Sciatic nerve (tissue), 2 donors: ENCODE measurements at regions not wholly inside any gene's neighbourhood (a gene's known extent, or its start where the extent isn't known, plus 50 kb on each side); places are given as distances from the start of the nearest gene placed in this dataset.

Source experiments
- ATAC-seq: fragments of 200-7000 bp; cut with Tn5 transposase; one replicate; pipeline ENCODE4 v1.9.1; 2020; ENCODE audit warnings: mild to moderate bottlenecking, moderate library complexity
- DNase-seq: peaks from one replicate; pipeline ENCODE4 v3.0.0-alpha.2; 2020; ENCODE audit warnings: low spot score
- intact Hi-C: fragments of 100-400 bp; cut with DNase I; formaldehyde crosslinking; loops from one replicate; pipeline ENCODE4 v1.14.2; 2022
- donor health status: DM: no; HTN: no; CAD: no.
- donor health status: DM: no; HTN: no; CAD: no.

DNA sequence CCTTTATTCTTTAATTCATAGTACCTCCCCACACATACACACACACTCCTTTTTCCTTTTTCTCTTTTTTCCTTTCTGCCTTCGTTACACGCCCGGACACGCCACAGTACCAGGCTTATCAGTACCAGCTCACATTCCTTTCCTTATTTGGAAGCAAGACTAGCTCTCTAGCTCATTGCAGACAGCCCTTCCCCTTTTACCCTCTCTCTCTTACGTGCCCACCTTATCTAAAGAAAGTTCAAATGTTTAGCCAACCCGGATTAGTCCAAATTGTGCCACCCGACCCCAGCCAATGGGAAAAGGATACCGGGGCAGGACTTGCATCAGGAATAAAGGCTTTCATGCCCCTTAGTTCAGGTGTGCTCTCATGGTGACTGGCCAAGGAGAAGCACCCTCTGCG, 194.7 kb upstream of the VCX3A start:
- intact Hi-C loops: no loop called here
- no peak for DNase-seq
- ATAC-seq: no peak

DNA sequence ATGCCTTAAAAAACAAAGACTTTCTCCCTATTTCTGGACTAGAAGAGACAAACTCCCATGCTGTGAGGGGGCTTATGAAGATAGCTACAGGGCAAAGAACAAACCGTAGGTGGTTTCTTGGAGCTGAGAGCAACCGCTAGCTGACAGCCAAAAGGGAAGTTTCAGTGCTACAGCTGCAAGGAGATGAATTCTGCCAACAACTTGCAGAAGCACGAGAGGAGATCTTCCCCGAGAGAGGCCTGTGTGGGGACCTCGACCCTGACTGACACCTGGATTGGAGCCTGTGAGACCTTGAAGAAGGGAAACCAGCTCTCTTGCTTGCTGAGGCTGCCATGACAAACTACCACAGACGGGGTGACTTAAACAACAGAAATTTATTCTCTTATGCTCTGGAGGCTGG, 183.8 kb upstream of the VCX3A start:
- intact Hi-C loops: no loop called here
- DNase-seq: no peak
- no peak for ATAC-seq

DNA sequence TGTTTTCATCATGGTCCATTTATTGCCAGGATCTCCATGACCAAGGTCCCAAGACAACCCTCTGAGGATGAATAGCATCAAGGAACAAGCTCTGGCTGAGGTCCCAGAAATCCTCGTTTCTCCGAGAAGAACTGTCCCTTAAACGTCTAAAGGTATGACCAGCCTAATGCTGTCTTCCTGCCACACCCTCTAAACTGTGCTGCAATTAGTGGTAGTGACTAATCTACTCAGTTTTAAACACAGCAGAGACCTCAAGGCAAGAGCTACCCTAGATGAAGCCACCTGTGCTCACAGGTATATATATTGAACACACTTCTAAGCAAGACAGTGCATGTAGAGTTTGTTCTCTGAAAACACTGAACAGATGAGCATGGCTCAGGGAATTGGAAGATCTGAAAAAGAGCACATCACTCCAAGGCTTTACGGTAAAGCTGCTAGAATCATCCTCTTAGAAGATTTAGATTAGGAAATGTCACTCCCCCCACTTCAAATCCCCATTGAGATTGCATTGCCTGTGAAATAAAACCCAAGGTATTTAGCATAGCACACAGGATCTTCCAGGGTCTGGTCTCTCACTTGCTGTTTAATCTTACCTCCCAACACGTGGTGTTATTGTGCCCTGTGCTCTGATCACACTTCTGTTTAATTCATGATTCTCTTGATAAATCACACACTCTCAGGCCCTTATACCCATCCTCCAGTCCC, 173.9 kb upstream of the VCX3A start:
- DNase-seq: no peak
- intact Hi-C loops: no loop called here

DNA sequence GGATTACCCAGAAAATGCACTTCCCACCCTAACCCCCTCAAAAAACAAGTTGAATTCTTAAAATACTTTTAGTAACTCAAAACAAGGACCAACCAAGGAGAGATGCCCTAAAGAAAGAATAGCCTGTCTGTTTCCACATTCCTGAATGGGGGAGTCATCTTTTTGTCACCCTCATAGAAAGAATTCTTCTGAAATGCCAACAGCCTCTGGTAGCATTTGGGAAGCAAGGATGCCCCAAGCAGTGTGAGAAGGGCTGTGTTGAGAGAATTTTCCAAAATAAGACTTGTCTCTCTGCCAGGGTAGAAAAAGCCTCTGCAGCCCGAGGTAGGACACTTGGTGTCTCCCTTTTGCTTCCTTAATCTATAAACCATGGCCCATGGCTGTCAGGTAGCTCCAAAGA, 173.1 kb upstream of the VCX3A start:
- DNase-seq: no peak
- ATAC-seq: no peak
- intact Hi-C loops: no loop called here

More for the DNA sequence above, 173.9 kb upstream of the VCX3A start:
- no peak for ATAC-seq

DNA sequence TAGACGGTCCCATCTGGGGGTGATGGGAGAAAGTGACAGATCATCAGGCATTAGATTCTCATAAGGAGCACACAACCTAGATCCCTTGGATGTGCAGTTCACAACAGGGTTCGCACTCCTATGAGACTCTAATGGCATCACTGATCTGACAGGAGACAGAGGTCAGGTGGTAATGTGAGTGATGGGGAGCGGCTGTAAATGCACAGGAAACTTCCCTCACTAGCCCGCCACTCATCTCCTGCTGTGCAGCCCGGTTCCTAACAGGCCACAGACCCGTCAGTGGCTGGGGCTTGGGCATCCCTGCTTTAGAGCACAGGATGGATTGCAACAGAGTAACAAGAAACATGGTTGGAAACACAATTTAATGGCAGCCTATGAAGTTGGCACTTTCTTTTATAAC, 172.6 kb upstream of the VCX3A start:
- ATAC-seq: no peak
- DNase-seq: no peak
- intact Hi-C loops: no loop called here

DNA sequence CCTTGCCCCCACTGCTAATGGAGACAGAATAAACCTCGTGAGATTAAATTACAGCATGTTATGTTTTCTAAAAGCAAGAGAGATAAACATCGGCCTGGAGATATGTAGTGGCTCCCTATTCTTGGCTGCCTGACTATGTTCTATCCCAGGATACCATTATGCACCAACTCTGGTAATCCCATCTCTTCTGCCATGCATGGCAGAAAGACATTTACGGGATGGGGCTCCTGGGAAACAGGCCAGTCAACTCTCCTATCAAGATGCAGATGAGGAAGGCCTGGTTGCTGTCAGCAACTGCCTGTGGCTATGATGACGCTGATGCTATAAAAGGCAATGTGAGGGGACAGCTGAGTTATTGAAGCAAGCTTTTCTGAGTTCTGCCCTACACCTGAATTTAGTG, 166.2 kb upstream of the VCX3A start:
- no peak for DNase-seq
- intact Hi-C loops: no loop called here
- no peak for ATAC-seq

DNA sequence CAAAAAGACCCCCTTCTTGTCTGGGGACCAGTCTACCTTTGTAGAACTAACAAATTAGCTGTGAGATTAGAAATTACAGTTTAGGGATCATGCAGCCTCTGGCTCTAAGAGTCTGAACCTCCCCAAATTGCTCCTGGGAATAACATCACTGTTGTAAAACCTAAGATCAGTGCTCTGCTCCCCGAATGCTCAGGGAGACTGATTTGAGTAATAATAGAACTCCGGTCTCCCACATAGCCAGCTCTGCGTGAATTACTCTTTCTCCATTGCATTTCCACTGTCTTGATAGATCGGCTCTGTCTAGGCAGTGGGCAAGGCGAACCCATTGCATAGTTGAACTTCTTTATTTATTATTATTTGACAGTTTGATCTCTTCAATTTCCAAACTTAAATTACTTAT, 160.8 kb upstream of the VCX3A start:
- intact Hi-C loops: no loop called here
- DNase-seq: no peak
- no peak for ATAC-seq

DNA sequence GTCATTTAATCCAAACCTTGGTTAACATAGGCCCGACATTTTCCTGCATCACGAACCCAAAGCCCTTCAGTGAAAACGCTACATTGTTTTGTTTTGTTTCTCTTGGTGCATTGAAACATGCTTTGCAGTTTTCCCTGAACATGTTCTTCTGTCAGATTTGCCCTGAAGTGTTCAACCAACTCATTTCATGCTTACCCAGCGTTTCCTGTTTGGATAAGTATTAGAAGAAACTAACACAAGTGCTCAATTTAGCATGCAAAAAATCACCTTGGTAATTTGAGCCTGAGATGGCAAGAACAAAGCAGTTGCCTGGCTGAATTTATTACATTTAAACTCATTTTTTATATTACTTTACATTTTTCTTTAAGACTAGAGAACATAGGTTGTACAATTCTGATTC, 160.1 kb upstream of the VCX3A start:
- intact Hi-C loops: no loop called here
- DNase-seq (no peak), ATAC-seq (no peak)

DNA sequence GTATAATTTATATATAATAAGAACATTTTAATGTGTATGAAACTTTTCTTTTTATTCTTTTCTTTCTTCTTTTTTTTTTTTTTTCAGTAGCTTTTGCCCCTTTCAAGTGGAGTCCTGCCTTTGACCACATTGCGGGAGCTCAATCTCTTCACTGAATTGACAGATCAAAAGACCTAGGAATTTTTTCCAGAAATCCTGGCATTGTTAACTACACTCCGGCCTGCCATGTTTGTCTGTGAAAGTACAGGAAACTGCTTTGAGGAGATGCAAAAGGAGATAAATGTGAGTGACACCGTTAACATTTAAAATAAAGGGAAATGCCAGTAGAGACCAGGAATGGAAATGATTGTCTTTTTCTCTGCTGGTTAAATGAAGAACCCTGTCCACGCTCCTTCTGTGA, 159.3 kb upstream of the VCX3A start:
- intact Hi-C loops: no loop called here
- DNase-seq (no peak), ATAC-seq (no peak)

DNA sequence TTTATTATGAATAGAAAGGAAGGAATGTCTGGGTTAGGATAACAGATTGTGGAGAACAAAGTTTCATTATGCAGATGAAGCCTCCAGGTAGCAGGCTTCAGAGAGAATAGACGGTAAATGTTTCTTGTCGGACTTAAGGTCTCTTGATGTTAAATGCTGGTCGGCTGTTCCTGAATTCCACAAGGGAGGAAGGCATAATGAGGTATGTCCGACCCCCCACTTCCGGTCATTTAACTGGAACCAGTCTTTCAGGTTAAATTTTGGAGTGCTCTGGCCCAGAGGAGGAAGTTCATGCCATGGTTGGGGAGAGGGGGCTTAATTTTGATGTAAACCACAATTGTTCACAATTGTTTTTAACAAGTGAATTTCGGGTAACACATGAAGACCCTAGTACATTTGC, 158.1 kb upstream of the VCX3A start:
- DNase-seq (no peak), ATAC-seq (no peak)
- intact Hi-C loops: no loop called here

DNA sequence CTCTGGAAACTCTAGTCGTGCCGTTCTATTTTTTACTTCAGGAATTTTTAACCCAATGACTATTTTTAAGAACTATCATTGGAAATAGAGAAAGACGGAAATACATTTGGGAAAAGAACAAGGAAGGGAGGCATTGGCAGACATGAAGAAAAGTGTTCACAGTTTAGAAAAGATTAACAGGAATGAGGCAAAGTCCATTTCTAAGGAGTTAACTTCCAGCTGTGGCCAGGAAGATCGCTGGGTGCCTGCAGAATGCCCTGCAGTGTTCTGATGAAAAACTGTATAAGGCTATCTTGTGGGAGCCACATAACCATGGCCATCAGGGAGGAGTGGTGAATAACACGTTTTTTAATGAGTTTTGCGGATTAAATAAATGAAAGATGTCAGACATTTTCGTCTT, 150.6 kb upstream of the VCX3A start:
- ATAC-seq (no peak), DNase-seq (no peak)
- intact Hi-C loops: no loop called here

DNA sequence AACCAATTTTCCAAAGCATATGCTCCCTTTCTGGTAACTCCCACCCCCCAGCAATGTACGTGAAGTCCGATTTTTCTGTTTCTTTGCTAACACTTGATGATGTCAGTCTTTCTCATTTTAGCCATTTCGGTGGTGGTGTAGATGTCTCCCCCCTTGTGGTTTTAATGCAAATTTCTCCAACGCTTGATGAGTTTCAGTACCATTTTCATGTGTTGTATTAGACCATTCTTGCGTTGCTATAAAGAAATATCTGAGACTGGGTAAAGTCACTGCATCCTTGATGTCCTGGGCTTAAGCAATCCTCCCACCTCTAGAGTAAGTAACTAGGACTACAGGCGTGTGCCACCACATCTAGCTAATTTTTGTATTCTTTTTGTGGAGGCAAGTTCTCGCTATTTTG, 148.4 kb upstream of the VCX3A start:
- ATAC-seq (no peak), DNase-seq (no peak)
- intact Hi-C loops: no loop called here

DNA sequence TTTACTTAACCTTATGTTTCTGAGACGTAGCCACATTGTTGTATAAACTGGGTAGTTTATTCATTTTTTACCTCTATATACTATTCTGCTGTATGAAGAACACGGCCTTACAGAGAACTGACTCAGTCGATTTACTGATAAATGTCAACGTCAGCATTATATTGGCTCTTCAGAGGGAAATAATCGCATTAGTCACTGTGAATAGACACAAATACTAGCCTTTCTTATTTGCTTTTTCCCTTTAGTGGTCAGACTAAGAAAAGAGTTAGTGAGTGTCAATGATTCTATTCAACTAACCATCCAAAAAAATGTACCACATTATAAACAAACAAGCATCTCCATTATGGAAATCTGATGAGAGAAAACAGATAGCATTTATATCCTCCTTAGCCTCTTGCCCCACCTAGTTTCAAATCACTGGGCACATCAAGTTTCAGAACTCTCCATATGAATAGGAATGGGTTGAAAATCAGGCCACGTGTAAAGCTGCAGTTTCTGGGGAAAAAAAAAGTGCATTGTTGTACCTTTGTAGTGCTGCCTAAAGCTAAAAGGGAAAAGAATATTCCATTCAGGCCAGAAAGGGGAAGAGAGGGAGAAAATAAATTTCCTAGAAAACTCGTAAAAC, 146.7 kb upstream of the VCX3A start:
- ATAC-seq (no peak), DNase-seq (no peak)
- intact Hi-C loops: no loop called here

DNA sequence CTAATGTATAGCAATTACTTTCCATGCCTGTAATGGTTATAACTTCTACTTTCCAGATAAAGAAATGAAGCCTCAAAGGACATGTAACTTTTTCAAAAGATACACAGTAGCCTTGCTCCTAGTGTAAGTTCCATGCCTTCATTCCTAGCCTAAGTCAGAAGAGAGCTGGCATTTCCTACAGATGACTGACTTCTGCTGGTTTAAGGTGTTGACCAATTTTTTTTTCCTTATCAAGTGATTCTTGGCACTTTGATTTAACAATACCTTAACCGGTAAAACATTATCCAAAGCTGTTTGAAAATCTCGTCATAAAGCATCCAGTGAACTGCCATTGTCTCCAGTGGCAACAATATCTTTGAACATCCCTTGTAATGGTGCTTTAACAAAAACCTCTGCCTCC, 145.1 kb upstream of the VCX3A start:
- ATAC-seq: no peak
- intact Hi-C loops: loop anchor here (5.0 kb wide), 1 partner anchor 897 kb away; no protein-coding TSS in a partner anchor

DNA sequence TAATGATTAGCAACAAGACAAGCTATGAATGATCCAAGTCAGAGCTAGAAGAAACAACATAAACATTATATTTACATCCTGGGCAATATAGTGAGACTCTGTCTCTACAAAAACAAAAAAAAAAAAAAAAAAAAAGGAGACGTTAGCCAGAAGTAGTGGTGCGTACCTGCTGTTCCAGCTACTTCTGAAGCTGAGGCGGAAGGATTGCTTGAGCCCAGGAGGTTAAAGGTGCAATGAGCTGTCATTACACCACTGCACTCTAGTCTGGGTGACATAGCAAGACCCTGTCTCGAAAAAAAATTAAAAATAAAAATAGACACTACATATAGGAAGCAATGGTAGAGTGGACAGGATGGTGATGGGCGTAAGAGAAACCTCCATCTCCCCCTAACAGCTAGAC, 144.6 kb upstream of the VCX3A start:
- ATAC-seq (no peak), DNase-seq (no peak)
- intact Hi-C loops: loop anchor here (5.0 kb wide), 1 partner anchor 898 kb away; no protein-coding TSS in a partner anchor

More for the DNA sequence above, 145.1 kb upstream of the VCX3A start:
- DNase-seq: no peak

DNA sequence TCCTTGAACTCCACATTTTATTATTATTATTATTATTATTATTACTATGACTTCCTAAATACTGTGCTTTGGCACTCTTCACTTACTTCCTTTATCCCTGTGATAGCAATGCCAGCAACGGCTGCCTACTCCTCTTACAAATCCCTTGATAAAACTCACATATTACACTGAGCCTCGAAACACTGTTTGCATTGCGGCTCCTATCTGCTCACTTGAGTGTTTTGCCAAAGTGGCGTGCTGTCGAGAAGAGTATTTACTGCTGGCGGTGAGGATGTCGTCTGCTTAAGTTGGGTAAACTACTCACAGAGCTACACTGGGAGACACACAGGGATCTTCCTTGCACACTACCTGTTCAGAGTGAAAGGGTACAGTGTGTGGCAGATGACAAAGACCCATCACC, 143.4 kb upstream of the VCX3A start:
- no peak for DNase-seq
- intact Hi-C loops: loop anchor here (5.0 kb wide), 1 partner anchor 899 kb away; no protein-coding TSS in a partner anchor
- no peak for ATAC-seq

DNA sequence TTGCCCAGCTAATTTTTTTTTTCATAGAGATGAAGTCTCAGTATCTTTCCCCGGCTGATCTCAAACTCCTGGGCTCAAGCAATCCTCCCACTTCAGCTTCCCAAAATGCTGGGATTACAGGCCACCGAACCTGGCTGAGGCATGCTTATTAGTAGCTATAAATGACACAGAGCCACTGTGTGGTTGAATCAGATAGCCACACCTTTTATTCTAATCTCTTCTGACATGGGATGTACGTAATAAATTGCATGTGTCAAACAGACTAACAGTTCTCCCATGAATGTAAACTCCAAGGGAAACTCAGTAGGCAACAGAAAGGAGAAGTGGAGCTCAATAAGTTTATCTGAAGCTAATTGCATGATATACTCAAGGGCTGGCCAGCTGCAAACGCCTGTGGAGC, 139.8 kb upstream of the VCX3A start:
- no peak for ATAC-seq
- no peak for DNase-seq
- intact Hi-C loops: loop anchor here (5.0 kb wide), 1 partner anchor 903 kb away; no protein-coding TSS in a partner anchor

DNA sequence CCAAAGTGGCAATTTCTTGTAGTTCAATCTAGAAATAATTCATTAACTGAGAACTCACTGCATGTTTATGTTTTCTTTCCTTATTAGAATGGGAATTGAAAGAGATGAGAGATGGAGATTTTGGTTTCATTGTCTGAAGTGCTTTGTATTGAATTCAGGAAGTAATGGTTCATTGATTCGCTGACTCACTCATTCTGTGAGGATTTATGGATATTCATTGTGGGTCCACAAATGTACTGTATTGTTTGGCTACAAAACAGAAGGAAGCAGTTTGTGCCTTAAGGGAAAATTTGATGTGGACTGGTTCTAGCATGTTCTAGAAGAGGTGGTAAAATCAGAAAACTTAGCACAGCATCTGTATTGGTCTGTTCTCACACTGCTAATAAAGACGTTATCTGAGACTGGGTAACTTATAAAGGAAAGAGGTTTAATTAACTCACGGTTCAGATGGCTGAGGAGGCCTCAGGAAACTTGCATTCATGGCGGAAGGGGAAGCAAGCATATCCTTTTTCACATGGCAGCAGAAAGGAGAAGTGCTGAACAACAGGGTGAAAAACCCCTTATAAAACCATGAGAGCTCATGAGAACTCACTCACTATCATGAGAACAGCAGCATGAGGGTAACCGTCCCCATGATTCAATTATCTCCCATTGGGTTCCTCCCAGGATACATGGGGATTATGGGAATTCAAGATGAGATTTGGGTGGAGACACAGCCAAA, 132.3 kb upstream of the VCX3A start:
- ATAC-seq (no peak), DNase-seq (no peak)
- intact Hi-C loops: no loop called here

DNA sequence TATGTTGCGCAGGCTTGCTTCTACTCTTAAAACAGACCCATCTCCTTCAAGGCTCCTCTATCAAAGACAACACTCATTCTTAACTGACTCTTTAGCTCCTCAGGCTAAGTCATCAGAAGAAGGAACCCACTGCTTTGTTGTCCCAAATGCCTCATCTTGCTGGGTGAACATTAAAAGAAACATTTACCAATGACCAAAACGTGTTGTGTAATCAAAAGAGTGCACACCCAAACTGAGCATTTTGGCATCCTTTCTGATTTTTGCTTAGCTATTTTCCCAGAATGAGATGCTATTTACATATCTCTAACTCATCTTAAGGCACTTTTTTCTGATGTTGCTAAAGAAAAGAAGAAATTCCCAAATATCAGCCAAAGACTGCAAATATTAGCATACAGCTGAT, 131.7 kb upstream of the VCX3A start:
- ATAC-seq (no peak), DNase-seq (no peak)
- intact Hi-C loops: no loop called here

DNA sequence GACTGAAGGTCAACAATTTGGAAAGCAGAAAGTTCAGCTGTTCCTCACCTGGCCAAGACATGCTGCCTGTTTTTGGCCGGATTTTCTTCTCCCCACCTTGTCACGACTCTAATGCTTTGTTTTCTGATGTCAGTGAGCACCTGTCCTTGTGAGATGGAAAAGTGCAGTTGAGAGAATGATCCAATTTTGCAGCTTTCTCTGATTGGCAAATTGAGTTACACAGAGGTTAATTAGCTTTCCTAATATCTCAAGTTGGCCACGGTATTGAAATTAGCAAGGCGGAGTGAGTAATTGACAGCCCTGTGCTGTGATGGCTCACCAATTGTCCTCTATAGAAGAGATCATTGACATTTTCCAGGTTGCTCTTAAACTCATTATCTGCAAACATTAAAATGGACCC, 126.8 kb upstream of the VCX3A start:
- intact Hi-C loops: no loop called here
- no peak for DNase-seq
- no peak for ATAC-seq
